Kidney capillary endothelial cell (primary cell): ENCODE measurements at regions not wholly inside any gene's neighbourhood (a gene's known extent, or its start where the extent isn't known, plus 50 kb on each side); places are given as distances from the start of the nearest gene placed in this dataset.

Experiments used
- DNase-seq: peaks from one replicate; pipeline ENCODE4 v3.0.0-alpha.2; 2018; ENCODE audit warnings: low spot score

DNA sequence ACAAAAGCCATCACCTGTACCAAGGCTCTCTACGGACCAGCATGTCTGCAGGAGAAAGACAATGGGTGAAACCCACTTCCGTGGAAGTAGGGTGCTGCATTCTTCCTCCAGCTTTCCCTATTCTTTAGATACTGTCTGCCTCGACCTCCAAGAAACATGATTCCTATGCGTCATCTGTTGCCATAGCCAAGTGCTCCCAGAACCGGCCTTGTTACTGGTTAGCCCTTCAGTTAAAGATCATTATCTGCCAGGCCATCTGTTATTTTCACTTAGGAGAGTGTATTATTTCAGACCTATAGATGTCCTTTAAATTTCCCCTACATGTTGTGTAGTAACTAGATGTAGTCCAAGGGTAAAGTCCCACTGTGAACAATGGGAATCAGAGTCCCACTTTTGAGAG lies 89.0 kb upstream of the KIAA1217 start:
- DNase-seq = peak; percentile 11

DNA sequence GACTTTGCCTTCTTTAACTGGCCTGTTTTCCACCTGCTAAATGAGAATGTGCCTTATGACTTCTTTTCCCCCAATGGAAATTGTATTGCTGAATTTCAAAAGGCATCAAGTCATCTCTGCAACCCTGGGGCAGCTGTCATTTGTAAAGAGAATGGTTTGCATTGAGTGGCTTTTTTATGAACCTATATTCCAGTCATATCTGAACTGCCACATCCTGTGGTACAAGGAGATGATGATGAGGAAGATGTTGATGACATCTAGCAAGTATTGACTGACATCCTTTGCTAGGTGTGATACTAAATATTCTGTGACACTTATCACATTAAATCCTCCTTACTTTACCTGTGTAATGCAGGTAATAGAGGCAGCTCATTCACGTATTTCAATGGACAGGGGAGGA lies 88.3 kb upstream of the KIAA1217 start:
- no peak for DNase-seq

DNA sequence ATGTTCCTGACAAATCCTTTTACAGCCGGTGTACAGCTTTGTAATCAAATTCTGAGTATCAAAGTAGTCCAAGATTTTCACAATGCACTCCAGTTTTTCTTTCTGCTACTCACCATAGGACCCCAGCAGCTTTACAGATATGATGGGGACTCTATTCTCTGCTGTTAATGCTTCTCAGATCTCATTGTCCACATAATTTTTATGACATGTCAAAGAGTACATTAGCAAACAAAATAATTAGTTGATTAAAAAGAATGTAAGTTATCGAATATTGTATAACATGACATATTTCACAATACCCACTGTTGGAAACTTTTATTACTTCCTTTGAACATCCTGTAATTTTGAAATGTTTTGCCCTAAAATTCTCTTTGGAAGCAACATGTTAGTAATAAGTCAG lies 81.4 kb upstream of the KIAA1217 start:
- no peak for DNase-seq

DNA sequence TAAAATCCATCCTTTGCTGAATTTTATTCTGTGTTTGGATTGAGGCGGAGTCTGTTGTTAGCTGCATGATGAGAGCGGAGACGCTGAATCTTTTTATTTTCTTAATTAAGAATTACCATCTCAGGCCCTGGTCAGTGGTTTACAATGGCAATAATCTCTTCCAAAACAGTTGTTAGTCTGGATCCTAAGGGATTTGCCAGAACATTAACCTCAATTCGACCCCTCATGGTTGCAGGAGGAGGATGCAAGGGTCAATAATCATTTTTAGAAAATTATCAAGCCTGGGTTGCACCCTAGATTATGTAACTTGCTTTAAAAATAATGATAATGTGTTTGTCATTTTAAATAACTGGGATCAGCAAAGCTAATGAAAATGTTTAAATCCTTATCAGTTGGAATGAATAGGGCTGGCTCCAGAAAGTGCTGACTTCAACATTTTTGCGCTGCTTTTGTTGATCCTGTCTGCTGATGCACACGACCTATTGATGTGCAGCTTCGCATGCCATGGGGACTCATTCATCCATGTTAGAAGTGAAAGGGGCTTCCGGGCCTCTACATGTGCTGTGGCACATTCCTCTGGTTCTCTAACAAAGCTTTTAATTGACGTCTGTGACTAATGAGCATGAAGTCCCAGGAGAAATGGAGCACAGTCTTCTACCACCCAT lies 80.7 kb upstream of the KIAA1217 start:
- DNase-seq = no peak

DNA sequence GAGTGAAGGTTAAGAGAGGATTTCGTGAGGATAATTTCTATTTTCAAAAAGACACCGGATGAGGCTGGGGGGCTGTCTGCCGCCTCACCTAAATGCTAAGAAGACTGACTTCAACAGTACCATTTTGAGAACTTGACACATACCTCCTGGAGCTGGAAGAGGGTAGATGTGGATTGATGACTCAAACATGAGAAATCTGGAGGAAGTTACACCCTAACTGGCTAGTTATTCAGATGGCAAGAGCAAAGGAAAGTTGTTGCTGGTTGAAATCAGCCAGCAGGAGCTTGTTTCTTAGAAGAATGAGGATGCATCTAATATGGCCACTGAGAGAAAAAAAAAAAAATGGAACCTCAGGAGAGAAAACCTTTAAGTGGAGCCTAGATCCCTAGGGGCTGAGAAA lies 76.2 kb upstream of the KIAA1217 start:
- DNase-seq = peak; percentile 59

DNA sequence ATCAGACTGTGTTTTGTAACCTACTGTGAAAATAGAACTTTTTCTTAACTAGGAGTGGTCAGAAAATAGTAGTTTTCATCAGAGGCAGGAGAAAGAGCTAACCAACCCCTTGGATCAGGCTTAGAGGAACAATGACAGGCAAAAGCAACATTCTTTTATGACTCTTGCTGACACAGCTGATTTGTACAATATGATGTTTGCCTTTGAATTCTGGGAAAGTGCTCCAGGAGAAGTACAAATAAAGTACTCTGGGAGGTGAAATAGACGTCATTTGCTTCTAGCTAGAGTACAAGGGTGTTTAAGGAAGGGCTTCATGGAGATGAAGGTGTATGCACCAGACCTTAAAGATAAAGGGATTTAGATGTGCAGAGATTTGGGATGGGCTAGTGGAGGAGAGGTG lies 75.1 kb upstream of the KIAA1217 start:
- no peak for DNase-seq

DNA sequence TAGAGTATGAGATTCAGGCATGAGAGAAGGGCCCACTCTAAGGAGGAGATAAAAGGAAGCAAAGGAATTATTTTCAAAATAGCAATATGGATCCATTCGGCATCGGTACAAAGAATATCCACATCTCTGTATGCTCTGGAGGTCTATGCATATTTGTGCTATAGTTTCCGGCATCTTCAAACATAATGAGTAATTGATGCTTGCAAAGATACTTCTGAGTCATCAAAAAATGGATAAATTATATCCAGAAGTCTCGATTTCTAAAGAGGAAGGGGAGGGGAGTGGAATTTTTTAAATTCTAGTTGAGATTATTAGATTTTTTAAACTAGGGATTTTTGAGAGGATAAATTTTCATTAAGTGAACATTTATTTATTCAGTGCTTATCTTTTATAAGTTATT lies 72.9 kb upstream of the KIAA1217 start:
- no peak for DNase-seq

DNA sequence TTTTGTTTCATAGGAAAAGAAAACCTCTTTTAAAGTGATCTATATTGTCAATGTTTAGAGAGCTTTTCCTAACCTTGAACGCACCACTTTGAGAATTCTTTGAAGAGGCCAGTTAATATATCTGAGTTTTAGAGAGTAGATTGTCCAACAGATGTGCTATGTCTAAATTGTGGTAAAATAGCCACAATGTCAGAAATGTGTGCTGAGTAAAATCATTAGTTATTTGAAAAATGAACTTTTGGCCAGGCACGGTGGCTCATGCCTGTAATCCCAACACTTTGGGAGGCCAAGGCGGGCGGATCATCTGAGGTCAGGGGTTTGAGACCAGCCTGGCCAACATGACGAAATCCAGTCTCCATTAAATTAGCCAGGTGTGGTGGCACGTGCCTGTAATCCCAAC lies 61.6 kb upstream of the KIAA1217 start:
- no peak for DNase-seq

DNA sequence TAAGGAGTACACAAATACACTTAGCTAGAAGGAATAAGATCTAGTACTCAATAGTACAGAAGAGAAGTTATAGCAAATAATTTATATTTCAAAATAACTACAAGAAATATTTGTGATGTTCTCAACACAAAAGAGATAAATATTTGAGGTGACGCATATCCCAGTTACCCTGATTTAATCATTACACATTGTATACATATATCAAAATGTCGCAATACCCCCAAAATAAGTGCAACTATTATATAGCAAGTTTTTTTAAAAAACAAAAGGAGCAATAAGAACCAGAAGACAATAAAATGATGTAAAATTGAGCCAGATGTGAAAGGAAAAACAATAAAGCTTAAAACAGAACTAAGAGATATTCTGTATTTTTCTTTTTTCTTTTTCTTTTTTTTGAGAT lies 59.3 kb upstream of the KIAA1217 start:
- DNase-seq = no peak

DNA sequence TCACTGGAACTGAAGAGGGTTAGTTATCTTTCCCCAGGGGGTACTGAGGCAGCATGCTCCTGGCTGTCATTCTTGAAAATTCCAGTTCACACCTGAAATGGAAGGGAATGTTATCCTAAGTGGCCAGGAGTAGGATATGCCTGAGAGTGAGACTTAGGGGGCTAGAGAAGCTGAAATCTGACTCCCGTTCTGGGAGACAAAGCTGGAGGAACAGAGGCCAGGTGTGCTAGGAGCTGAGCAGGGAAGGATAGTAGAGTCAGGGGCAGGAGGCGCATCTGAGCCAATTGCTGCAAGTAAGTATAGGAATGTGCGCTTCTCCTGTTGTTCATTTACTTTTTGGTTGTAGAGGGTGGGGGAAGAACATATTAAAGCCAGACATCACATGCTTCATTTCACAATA lies 58.1 kb upstream of the KIAA1217 start:
- no peak for DNase-seq

DNA sequence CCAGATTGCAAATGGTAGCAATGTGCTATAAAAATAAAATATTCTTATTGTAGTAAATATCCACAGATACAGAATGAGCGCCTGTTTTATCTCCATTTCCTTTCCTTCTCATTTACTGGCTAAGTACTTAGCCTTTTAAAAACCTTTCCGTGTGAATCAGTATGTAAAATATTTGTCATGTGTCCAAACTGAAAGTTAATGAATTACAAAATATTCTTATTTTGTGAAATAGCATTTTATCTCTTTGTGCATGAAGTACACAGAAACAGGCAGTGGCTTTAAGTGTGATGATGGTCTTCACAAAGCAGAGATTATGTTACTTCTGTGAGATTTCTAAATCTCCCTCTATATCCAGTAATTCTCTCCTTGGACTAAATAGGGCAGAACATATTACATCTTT lies 56.7 kb upstream of the KIAA1217 start:
- no peak for DNase-seq

DNA sequence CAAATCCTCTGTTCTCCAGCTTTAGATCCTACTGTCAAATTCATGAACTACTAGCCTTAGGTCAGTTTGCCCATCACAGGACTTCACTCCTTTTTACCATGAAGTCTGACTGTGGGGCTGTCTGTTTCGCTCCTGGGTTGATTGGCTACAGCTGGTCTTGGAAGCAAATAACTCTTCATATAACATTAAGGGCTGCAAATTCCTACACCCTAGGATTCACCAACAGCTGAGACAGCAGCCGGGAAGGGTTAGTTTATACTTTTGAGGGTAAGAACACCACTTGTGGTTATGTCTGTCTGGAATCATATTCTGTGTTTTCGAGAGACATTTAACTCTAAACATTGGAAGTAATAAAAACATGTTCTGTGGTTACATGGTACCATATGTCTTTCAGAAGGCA lies 55.9 kb upstream of the KIAA1217 start:
- no peak for DNase-seq

DNA sequence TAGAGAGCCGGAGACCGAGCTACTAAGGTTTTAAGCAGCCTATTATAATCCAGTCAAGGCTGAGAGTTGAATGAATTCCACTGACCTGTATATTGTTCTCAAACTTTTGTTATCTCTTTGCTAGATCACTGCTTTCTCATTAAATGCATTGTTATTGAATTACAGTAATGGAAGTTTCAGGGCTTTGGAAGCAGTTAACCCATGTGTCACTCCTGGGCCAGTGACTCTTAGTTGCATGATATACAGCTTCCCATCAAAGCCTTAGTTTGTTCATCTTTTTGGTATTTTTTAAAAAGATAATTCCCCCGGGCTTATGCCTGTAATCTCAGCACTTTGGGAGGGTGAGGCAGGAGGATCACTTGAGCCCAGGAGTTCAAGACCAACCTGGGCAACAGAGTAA lies 55.4 kb upstream of the KIAA1217 start:
- DNase-seq = no peak

DNA sequence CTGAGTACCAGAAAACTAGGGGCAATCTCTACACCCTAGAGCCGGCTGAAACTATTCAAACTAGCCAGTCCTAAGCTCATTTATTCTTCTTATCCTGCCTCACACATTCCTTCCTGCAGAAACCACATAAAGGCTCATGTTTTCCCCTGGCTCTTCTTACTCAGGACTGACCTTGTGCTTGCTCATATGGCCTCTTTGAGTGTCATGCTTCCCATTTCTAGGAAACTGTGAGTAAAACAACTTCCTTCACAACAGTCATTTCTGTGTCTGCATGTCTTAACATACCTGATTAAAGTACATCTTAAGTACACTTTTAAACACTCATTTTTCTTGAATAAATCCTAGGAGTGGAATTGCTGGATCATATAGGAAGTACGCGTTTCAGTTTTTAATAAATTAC lies 52.3 kb upstream of the KIAA1217 start:
- DNase-seq = peak; percentile 35

DNA sequence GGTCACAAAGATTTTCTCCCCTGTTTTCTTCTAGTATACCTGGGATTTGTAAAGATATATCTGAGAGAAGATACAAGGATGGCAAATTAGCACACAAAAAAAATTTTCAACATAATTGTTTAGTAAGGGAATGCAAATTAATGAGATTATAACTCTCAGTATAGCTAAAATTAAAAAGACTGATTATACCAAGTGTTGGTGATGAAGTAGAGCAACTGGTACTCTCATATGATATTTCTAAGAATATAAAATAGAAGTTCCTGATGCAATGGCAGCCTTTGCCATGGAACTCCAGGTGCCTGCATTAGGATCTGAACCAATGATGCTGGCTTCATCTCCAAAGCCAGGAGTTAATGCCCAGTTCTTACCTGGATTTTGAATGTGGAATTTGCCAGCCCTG lies 51.4 kb upstream of the KIAA1217 start:
- DNase-seq = no peak
